ENCODE measurements at regions not wholly inside any gene's neighbourhood (a gene's known extent, or its start where the extent isn't known, plus 50 kb on each side); places are given as distances from the start of the nearest gene placed in this dataset.

DNA sequence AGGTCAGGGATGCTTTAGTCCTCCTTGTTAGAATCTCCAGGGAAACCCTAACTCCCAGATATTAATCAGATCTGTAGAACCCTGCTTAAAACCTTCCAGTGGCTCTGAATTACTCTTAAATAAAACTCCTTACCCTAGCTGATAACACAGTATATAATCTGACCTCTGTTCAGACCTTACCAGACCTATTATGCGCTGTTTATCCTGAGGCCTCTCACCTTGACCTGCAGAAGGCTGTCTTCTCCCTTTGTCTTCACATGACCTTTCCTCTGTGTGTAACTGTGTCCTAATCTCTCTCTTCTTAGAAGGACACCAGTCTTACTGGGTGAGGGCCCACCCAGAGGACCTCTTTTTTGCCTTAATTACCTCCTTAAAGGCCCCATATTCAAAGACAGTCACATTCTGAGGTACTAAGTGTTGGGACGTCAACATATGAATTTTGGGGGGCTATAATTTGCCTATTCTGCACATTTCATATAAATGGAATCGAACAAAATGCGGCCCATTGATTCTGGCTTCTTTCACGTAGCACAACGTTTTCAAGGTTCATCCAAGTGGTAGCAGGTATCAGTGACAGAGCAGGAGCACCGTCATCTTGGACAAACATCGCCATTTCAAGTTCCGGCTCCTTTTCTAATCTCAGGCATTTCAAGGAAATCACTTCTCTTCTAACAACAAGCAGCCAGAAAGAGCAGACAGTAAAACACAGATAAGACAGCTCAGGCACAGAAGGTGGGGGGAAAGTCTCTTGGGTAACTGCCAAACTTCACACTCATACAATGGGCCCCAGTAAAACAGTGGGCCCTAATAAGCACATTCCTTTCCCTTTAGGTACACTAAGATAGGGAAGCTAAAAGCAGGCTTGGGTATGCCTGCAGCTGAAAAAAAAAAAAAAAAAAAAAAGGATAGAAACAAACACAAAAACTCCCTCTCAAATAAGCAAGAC, 200.2 kb upstream of the NUDT4 start:
- Histone ChIP-seq H3K9me2 (replicated peaks; ENCODE audit: low read depth, low read length) (no peaks in the 10 kb centered on the region), H3K79me2 (ENCODE audit: insufficient read depth, low read length) (no peaks in the 10 kb centered on the region), H3K9ac (ENCODE audit: low read depth, low read length, poor library complexity, severe bottlenecking) (no peak overlapping the region), H2AFZ (ENCODE audit: low read length) (no peak overlapping the region), H3F3A (ENCODE audit: low read depth) (no peaks in the 10 kb centered on the region), H3K4me3 (ENCODE audit: low read length, poor library complexity, severe bottlenecking) (no peak overlapping the region), H3K36me3 (ENCODE audit: insufficient read depth, low read length) (no peaks in the 10 kb centered on the region), H4K20me1 (ENCODE audit: insufficient read depth, low read length, poor library complexity, severe bottlenecking) (no peaks in the 10 kb centered on the region), H3K4me2 (ENCODE audit: low read depth, low read length, poor library complexity, severe bottlenecking) (no peak overlapping the region), H3K4me1 (ENCODE audit: insufficient read depth, low read length, poor library complexity, severe bottlenecking) (no peaks in the 10 kb centered on the region), H3K9me3 (ENCODE audit: insufficient read depth, low read depth, low read length) (no peaks in the 10 kb centered on the region), H3K27me3 (ENCODE audit: insufficient read depth, low read length, poor library complexity, severe bottlenecking) (no peaks in the 10 kb centered on the region)
- TF ChIP-seq CTCF (conservative IDR thresholded peaks at IDR 0.05; ENCODE audit: low read length) (no peak), EZH2phosphoT487 (IDR thresholded peaks at IDR 0.05; ENCODE audit: borderline replicate concordance) (no peak)

GRCh38 chr12:93178154-93178878, 199.4 kb upstream of the NUDT4 start:
- no peak for TF ChIP-seq CTCF (conservative IDR thresholded peaks at IDR 0.05; ENCODE audit: low read length)
- no peak for TF ChIP-seq EZH2phosphoT487 (IDR thresholded peaks at IDR 0.05; ENCODE audit: borderline replicate concordance)
- Histone ChIP-seq H3F3A (ENCODE audit: low read depth) (no peaks in the 10 kb centered on the region), H4K20me1 (ENCODE audit: insufficient read depth, low read length, poor library complexity, severe bottlenecking) (no peaks in the 10 kb centered on the region), H3K9me3 (ENCODE audit: insufficient read depth, low read depth, low read length) (no peaks in the 10 kb centered on the region), H3K4me2 (ENCODE audit: low read depth, low read length, poor library complexity, severe bottlenecking) (no peak overlapping the region), H3K4me3 (ENCODE audit: low read length, poor library complexity, severe bottlenecking) (no peak overlapping the region), H3K4me1 (ENCODE audit: insufficient read depth, low read length, poor library complexity, severe bottlenecking) (no peaks in the 10 kb centered on the region), H3K27me3 (ENCODE audit: insufficient read depth, low read length, poor library complexity, severe bottlenecking) (no peaks in the 10 kb centered on the region), H3K9me2 (replicated peaks; ENCODE audit: low read depth, low read length) (no peaks in the 10 kb centered on the region), H2AFZ (ENCODE audit: low read length) (no peak overlapping the region), H3K9ac (ENCODE audit: low read depth, low read length, poor library complexity, severe bottlenecking) (no peak overlapping the region), H3K79me2 (ENCODE audit: insufficient read depth, low read length) (no peaks in the 10 kb centered on the region), H3K36me3 (ENCODE audit: insufficient read depth, low read length) (no peaks in the 10 kb centered on the region)

DNA sequence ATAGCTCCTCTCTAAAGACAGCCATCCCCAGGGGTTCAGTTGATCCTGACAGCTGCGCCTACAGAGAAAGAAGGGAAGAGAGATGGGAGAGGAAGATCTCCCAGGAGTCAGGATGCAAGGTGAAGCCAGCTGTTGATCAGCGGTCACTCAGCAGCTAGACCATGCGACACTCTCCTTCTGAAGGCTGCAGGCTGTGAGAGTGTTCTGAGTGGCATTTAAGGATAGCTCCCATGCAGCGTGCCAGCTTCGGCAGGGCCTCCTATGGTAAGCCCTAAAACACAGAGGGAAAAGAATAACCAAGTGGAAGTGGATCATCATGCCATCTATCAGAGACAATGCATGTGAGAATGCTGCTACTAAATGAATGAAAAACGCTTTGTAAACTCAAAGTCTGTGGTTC, 197.9 kb upstream of the NUDT4 start:
- Histone ChIP-seq H3K9ac (ENCODE audit: low read depth, low read length, poor library complexity, severe bottlenecking) (no peak overlapping the region), H4K20me1 (ENCODE audit: insufficient read depth, low read length, poor library complexity, severe bottlenecking) (no peaks in the 10 kb centered on the region), H2AFZ (ENCODE audit: low read length) (no peak overlapping the region), H3K4me1 (ENCODE audit: insufficient read depth, low read length, poor library complexity, severe bottlenecking) (peaks cover 6% of the 10 kb centered on the region), H3K36me3 (ENCODE audit: insufficient read depth, low read length) (no peaks in the 10 kb centered on the region), H3F3A (ENCODE audit: low read depth) (no peaks in the 10 kb centered on the region), H3K9me3 (ENCODE audit: insufficient read depth, low read depth, low read length) (no peaks in the 10 kb centered on the region), H3K4me3 (ENCODE audit: low read length, poor library complexity, severe bottlenecking) (no peak overlapping the region), H3K79me2 (ENCODE audit: insufficient read depth, low read length) (no peaks in the 10 kb centered on the region), H3K27me3 (ENCODE audit: insufficient read depth, low read length, poor library complexity, severe bottlenecking) (no peaks in the 10 kb centered on the region), H3K4me2 (ENCODE audit: low read depth, low read length, poor library complexity, severe bottlenecking) (no peak overlapping the region), H3K9me2 (replicated peaks; ENCODE audit: low read depth, low read length) (no peaks in the 10 kb centered on the region)
- TF ChIP-seq EZH2phosphoT487 (IDR thresholded peaks at IDR 0.05; ENCODE audit: borderline replicate concordance) (no peak), CTCF (conservative IDR thresholded peaks at IDR 0.05; ENCODE audit: low read length) (no peak)
